Testis (tissue), 2 donors: ENCODE measurements at regions not wholly inside any gene's neighbourhood (a gene's known extent, or its start where the extent isn't known, plus 50 kb on each side); places are given as distances from the start of the nearest gene placed in this dataset.

ENCODE experiments used
- POLR2A ChIP-seq: fragments of 450-650 bp; IDR thresholded peaks from one replicate; pipeline ENCODE4 v1.6.1; 2017; ENCODE audit warnings: antibody characterized with exemption, mild to moderate bottlenecking, moderate library complexity
- TF ChIP-seq, protein P1 (sequence below), 3 experiments: fragments of 450-650 bp in 2 of 3; fragments of 200-600 bp in 1 of 3; sonication (generic) in 1 of 3; IDR thresholded peaks; one replicate each; pipeline ENCODE4 v1.5.1; 2016 to 2019; ENCODE audit warnings: antibody characterized with exemption in 3 of 3, mild to moderate bottlenecking in 2 of 3, moderate library complexity in 1 of 3

DNA sequence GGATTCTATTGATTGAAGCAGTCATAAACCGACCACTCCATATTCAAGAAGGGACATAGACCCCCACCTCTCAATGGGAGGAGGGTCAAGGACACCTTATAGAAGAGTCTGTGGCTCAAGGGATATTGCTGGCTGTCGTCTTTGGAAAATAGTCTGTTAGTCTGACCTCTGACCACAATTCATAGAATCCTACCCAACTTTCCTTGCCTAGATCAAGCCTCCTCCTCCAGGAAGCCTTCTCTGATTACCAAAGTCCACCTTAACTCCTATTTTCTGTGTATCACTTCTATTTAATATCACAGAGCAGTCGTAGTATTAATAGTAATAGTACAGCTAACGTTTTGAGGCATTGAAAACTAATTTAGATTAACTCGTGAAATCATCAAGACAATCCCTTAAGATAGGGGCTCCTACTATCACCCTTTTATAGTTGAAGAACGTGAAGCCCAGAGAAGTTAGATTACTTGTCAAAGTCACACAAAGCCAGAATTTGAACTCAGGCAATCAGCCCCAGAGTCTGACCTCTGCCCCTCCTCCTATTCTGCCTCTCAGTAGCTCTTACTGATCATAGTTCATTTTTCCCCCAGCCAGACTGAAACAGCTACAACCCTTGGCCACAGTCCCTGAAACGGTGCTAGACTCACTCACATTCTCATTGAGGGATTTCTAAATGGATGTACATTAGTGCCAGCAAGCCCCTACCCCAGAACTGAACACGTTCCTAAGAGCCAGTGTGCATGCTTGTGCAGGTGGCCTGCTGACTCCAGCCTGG, 636.6 kb downstream of the MID1IP1 start:
- TF ChIP-seq, protein P1, sequence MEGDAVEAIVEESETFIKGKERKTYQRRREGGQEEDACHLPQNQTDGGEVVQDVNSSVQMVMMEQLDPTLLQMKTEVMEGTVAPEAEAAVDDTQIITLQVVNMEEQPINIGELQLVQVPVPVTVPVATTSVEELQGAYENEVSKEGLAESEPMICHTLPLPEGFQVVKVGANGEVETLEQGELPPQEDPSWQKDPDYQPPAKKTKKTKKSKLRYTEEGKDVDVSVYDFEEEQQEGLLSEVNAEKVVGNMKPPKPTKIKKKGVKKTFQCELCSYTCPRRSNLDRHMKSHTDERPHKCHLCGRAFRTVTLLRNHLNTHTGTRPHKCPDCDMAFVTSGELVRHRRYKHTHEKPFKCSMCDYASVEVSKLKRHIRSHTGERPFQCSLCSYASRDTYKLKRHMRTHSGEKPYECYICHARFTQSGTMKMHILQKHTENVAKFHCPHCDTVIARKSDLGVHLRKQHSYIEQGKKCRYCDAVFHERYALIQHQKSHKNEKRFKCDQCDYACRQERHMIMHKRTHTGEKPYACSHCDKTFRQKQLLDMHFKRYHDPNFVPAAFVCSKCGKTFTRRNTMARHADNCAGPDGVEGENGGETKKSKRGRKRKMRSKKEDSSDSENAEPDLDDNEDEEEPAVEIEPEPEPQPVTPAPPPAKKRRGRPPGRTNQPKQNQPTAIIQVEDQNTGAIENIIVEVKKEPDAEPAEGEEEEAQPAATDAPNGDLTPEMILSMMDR (IDR thresholded peaks at IDR 0.05), result no peak
- no peak for TF ChIP-seq POLR2A
